Mesenchymal stem cell (in vitro differentiated cells and primary cell): ENCODE measurements at regions not wholly inside any gene's neighbourhood (a gene's known extent, or its start where the extent isn't known, plus 50 kb on each side); places are given as distances from the start of the nearest gene placed in this dataset.

Experiments used
- DNase-seq: peaks from one replicate; pipeline ENCODE4 v3.0.0-alpha.2; 2013
- H2AFZ ChIP-seq: one replicate; pipeline ENCODE4 v1.6.1; 2013; ENCODE audit warnings: low read depth, mild to moderate bottlenecking, control low read depth, inconsistent platforms, low read length, moderate library complexity
- H2AK5ac ChIP-seq: 2 replicates; pipeline ENCODE4 v1.6.1; 2013; ENCODE audit warnings: low read length, moderate library complexity, mild to moderate bottlenecking, inconsistent platforms; ENCODE audit not compliant: severe bottlenecking
- H2BK120ac ChIP-seq: one replicate; pipeline ENCODE4 v1.6.1; 2013; ENCODE audit warnings: low read depth, mild to moderate bottlenecking, inconsistent platforms, low read length, moderate library complexity
- H2BK12ac ChIP-seq, 2 experiments: one replicate each; pipeline ENCODE4 v1.6.1; 2013; ENCODE audit warnings: inconsistent platforms in 2 of 2, low read length in 2 of 2, mild to moderate bottlenecking in 2 of 2, moderate library complexity in 2 of 2, control low read depth in 1 of 2
- H2BK15ac ChIP-seq: one replicate; pipeline ENCODE4 v1.6.1; 2013; ENCODE audit warnings: mild to moderate bottlenecking, low read depth, inconsistent platforms; ENCODE audit not compliant: poor library complexity, severe bottlenecking
- H2BK5ac ChIP-seq: 2 replicates; pipeline ENCODE4 v1.6.1; 2013; ENCODE audit warnings: low read depth, mild to moderate bottlenecking, low read length, control low read depth, inconsistent platforms; ENCODE audit not compliant: poor library complexity, severe bottlenecking
- H3K14ac ChIP-seq, 2 experiments: one replicate each; pipeline ENCODE4 v1.6.1; 2013; ENCODE audit warnings: inconsistent platforms in 2 of 2, low read length in 2 of 2, control low read depth in 1 of 2, mild to moderate bottlenecking in 1 of 2, moderate library complexity in 1 of 2
- H3K18ac ChIP-seq, 2 experiments: one replicate each; pipeline ENCODE4 v1.6.1; 2013; ENCODE audit warnings: inconsistent platforms in 2 of 2, low read length in 2 of 2, control low read depth in 1 of 2, low read depth in 1 of 2, mild to moderate bottlenecking in 1 of 2
- H3K23ac ChIP-seq, 2 experiments: one replicate each; pipeline ENCODE4 v1.6.1; 2013; ENCODE audit warnings: inconsistent platforms in 2 of 2, low read length in 2 of 2, mild to moderate bottlenecking in 2 of 2, moderate library complexity in 2 of 2, control low read depth in 1 of 2
- H3K27ac ChIP-seq: 2 replicates; pipeline ENCODE4 v1.5.1; 2013; ENCODE audit warnings: mild to moderate bottlenecking, moderate library complexity, low read length, control low read depth, inconsistent platforms; ENCODE audit not compliant: poor library complexity, severe bottlenecking
- H3K27me3 ChIP-seq, 2 experiments: 2 replicates each; pipeline versions ENCODE4 v1.6.1 to v1.7.0; 2013; ENCODE audit warnings: low read length in 2 of 2, mild to moderate bottlenecking in 2 of 2, moderate library complexity in 2 of 2, control low read depth in 1 of 2, inconsistent platforms in 1 of 2; ENCODE audit not compliant: control insufficient read depth in 1 of 2, insufficient read depth in 1 of 2
- H3K36me3 ChIP-seq, 2 experiments: 2 replicates each; pipeline versions ENCODE4 v1.6.1 to v1.7.0; 2013; ENCODE audit warnings: low read length in 2 of 2, control low read depth in 1 of 2, inconsistent platforms in 1 of 2, low read depth in 1 of 2, mild to moderate bottlenecking in 1 of 2; ENCODE audit not compliant: insufficient read depth in 2 of 2, control insufficient read depth in 1 of 2
- H3K4ac ChIP-seq, 2 experiments: one replicate each; pipeline ENCODE4 v1.6.1; 2013; ENCODE audit warnings: inconsistent platforms in 2 of 2, low read length in 2 of 2, mild to moderate bottlenecking in 2 of 2, moderate library complexity in 2 of 2, control low read depth in 1 of 2, low read depth in 1 of 2
- H3K4me1 ChIP-seq: 2 replicates; pipeline ENCODE4 v1.6.1; 2013; ENCODE audit warnings: low read depth, low read length, control low read depth; ENCODE audit not compliant: control insufficient read depth, insufficient read depth
- H3K4me2 ChIP-seq: 2 replicates; pipeline ENCODE4 v1.6.1; 2013; ENCODE audit warnings: low read length, mild to moderate bottlenecking, inconsistent platforms; ENCODE audit not compliant: poor library complexity, severe bottlenecking
- H3K4me3 ChIP-seq, 2 experiments: 2 replicates each; pipeline versions ENCODE4 v1.5.1 to v1.7.0; 2013; ENCODE audit warnings: low read length in 2 of 2, mild to moderate bottlenecking in 2 of 2, control low read depth in 1 of 2, low read depth in 1 of 2; ENCODE audit not compliant: insufficient read depth in 1 of 2
- H3K79me1 ChIP-seq: replicated peaks from 2 replicates; pipeline ENCODE4 v1.6.1; 2013; ENCODE audit warnings: mild to moderate bottlenecking, control low read depth, low read length, inconsistent platforms; ENCODE audit not compliant: poor library complexity, severe bottlenecking
- H3K9ac ChIP-seq: 2 replicates; pipeline ENCODE4 v1.7.0; 2013; ENCODE audit warnings: mild to moderate bottlenecking, low read length, moderate library complexity
- H3K9me3 ChIP-seq: 2 replicates; pipeline ENCODE4 v1.7.0; 2013; ENCODE audit warnings: mild to moderate bottlenecking, low read length; ENCODE audit not compliant: control insufficient read depth
- H4K8ac ChIP-seq: one replicate; pipeline ENCODE4 v1.6.1; 2013; ENCODE audit warnings: inconsistent platforms, mild to moderate bottlenecking, low read length, moderate library complexity
- H4K91ac ChIP-seq: one replicate; pipeline ENCODE4 v1.6.1; 2013; ENCODE audit warnings: mild to moderate bottlenecking, low read length, inconsistent platforms
- WGBS: methylation state at CpG from one replicate; pipeline ENCODE4 v1.1.7; 2013; ENCODE audit warnings: mixed read lengths; 5-methylcytosine and 5-hydroxymethylcytosine counted together

- H3K79me1 ChIP-seq, result no peaks in the 10 kb centered on the region
- H3K4me3 ChIP-seq, result no peak overlapping the region
- no peak overlapping the region for H3K4me2 ChIP-seq
- H3K4ac ChIP-seq, result no peak overlapping the region
- H3K18ac ChIP-seq, result no peak overlapping the region
- no peak overlapping the region for H3K14ac ChIP-seq
- H4K8ac ChIP-seq, result no peak overlapping the region
- H3K27ac ChIP-seq, result no peak overlapping the region
- 81% methylated on average over 5 of the region's 5 CpGs for WGBS
- no peak overlapping the region for H2AFZ ChIP-seq
- H3K9me3 ChIP-seq, result peaks cover 4% of the 10 kb centered on the region
- H3K27me3 ChIP-seq, result no peaks in the 10 kb centered on the region
- H2BK15ac ChIP-seq, result no peak overlapping the region
- no peaks in the 10 kb centered on the region for H3K4me1 ChIP-seq
- no peak overlapping the region for H4K91ac ChIP-seq
- H3K23ac ChIP-seq, result no peak overlapping the region
- H2BK12ac ChIP-seq, result no peak overlapping the region
- H2AK5ac ChIP-seq, result no peak overlapping the region
- H2BK120ac ChIP-seq, result no peak overlapping the region
- no peak overlapping the region for H2BK5ac ChIP-seq
- no peaks in the 10 kb centered on the region for H3K36me3 ChIP-seq
- no peak overlapping the region for H3K9ac ChIP-seq
- DNase-seq, result no peak
Observed at GRCh38 chr14:28348797-28349196, 417.8 kb upstream of the FOXG1 start.

DNA sequence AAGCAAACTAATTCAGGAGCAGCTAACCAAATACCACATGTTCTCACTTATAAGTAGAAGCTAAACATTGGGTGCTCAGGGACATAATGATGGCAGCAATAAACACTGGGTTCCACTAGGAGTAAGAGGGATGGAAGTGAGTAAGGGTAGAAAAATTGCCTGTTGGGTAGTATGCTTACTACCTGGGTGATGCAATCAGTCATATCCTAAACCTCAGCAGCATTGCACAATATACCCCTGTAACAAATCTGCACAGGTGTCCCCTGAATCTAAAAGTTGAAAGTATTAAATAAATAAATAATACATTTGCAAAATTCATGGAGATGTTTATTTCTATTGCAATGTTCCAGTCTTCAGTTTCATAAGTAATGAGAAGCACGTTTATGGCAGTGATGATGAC lies 409.8 kb upstream of the FOXG1 start:
- Histone ChIP-seq H3K18ac (no peak overlapping the region), H3K36me3 (no peaks in the 10 kb centered on the region), H2BK15ac (no peak overlapping the region), H3K14ac (no peak overlapping the region), H3K23ac (no peak overlapping the region), H3K27me3 (no peaks in the 10 kb centered on the region), H2BK12ac (no peak overlapping the region), H2AK5ac (no peak overlapping the region), H3K27ac (no peak overlapping the region), H3K9me3 (peaks cover 21% of the 10 kb centered on the region), H4K8ac (no peak overlapping the region), H3K9ac (no peak overlapping the region), H3K4me3 (no peak overlapping the region), H3K79me1 (no peaks in the 10 kb centered on the region), H3K4me1 (no peaks in the 10 kb centered on the region), H2BK120ac (no peak overlapping the region), H3K4me2 (no peak overlapping the region), H3K4ac (no peak overlapping the region), H4K91ac (no peak overlapping the region), H2BK5ac (no peak overlapping the region), H2AFZ (no peak overlapping the region)
- no peak for DNase-seq
- WGBS, result 33% methylated on average over 1 of the region's 1 CpG

DNA sequence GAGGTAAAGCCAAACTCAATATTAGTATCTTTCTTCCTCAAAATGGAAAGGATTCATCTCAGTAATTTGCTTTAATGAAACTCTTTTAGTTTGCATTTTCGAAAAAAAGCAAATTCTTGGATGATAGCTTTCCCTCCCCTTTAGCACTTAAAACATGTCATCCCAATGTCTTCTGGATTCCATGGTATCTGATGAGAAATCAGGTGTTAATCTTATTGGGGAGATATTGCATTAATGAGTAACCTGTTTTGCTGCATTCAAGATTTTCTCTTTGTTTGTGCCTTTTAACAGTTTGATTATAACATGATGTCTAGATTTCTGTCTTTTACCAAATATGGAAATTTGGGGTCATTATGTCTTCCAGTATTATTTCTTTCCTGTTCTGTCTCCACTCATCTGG lies 405.1 kb upstream of the FOXG1 start:
- H2BK15ac ChIP-seq, result no peak overlapping the region
- H3K27me3 ChIP-seq, result no peaks in the 10 kb centered on the region
- no peak overlapping the region for H3K23ac ChIP-seq
- no peak overlapping the region for H3K4ac ChIP-seq
- no peaks in the 10 kb centered on the region for H3K79me1 ChIP-seq
- no peak overlapping the region for H3K4me3 ChIP-seq
- no peak for DNase-seq
- H4K8ac ChIP-seq, result no peak overlapping the region
- WGBS, result no CpG with 5 or more reads among the region's 1 CpG
- peaks cover 39% of the 10 kb centered on the region for H3K9me3 ChIP-seq
- no peak overlapping the region for H2BK12ac ChIP-seq
- H2AK5ac ChIP-seq, result no peak overlapping the region
- no peak overlapping the region for H3K27ac ChIP-seq
- H3K9ac ChIP-seq, result no peak overlapping the region
- H3K4me2 ChIP-seq, result no peak overlapping the region
- no peaks in the 10 kb centered on the region for H3K36me3 ChIP-seq
- H4K91ac ChIP-seq, result no peak overlapping the region
- H2BK120ac ChIP-seq, result no peak overlapping the region
- H3K18ac ChIP-seq, result no peak overlapping the region
- no peak overlapping the region for H2AFZ ChIP-seq
- H2BK5ac ChIP-seq, result no peak overlapping the region
- H3K14ac ChIP-seq, result no peak overlapping the region
- no peaks in the 10 kb centered on the region for H3K4me1 ChIP-seq

DNA sequence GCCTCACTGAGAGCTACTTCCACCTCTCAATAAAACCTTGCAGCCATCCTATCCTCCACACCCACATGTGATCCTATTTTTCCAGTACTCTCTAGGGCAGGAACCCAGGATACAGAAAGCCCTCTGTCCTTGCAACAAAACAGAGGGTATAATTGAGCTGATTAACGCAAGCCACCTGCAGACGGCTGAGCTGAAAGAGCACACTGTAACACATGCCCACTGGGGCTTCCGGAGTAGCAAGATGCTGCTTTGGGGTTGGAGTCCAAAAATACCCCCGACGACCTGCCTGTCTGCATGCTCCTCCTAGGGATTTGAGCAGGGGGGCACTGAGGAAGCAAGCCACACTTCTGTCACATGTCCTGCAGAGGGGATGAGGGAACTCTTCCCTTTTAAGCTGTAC lies 401.1 kb upstream of the FOXG1 start:
- Histone ChIP-seq H3K9me3 (peaks cover 31% of the 10 kb centered on the region), H3K23ac (no peak overlapping the region), H2BK12ac (no peak overlapping the region), H2AFZ (no peak overlapping the region), H3K4me2 (no peak overlapping the region), H3K4ac (no peak overlapping the region), H3K4me3 (no peak overlapping the region), H4K91ac (no peak overlapping the region), H2BK120ac (no peak overlapping the region), H3K27me3 (no peaks in the 10 kb centered on the region), H3K27ac (no peak overlapping the region), H3K36me3 (no peaks in the 10 kb centered on the region), H3K79me1 (no peaks in the 10 kb centered on the region), H4K8ac (no peak overlapping the region), H2BK5ac (no peak overlapping the region), H3K18ac (no peak overlapping the region), H3K9ac (no peak overlapping the region), H3K14ac (no peak overlapping the region), H3K4me1 (no peaks in the 10 kb centered on the region), H2AK5ac (no peak overlapping the region), H2BK15ac (no peak overlapping the region)
- 75% methylated on average over 5 of the region's 5 CpGs for WGBS
- DNase-seq, result no peak
